Activated CD4-positive, alpha-beta T cell treated with anti-CD3 and anti-CD28 coated beads, Interleukin-2, amount 50 U/mL, for 16 hours (primary cell): ENCODE measurements at regions not wholly inside any gene's neighbourhood (a gene's known extent, or its start where the extent isn't known, plus 50 kb on each side); places are given as distances from the start of the nearest gene placed in this dataset.

Source experiments
- DNase-seq: peaks from one replicate; pipeline ENCODE4 v3.0.0-alpha.2; 2020

GRCh38 chr14:42424501-42424900, 817.8 kb downstream of the LRFN5 start:
- no peak for DNase-seq

- no peak for DNase-seq
Observed at GRCh38 chr14:42421377-42422078, 814.9 kb downstream of the LRFN5 start.

DNA sequence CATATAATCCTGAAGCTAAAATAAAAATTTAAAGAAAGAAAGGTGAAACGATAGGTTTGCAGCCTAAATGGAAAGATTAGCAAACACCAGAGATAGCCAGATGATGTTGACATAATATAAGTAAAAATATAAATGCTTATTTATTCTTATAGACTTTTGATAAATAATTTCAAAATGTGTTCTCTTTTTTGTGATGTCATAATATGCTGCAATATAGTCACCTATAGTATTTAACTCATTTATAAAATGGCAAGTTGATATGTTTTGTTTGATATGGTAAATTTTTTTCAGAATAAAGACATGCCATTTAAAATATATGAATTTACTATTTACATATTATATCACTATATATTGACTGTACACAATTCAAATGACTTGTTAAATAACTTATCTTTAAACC, 813.4 kb downstream of the LRFN5 start:
- DNase-seq, result no peak

DNA sequence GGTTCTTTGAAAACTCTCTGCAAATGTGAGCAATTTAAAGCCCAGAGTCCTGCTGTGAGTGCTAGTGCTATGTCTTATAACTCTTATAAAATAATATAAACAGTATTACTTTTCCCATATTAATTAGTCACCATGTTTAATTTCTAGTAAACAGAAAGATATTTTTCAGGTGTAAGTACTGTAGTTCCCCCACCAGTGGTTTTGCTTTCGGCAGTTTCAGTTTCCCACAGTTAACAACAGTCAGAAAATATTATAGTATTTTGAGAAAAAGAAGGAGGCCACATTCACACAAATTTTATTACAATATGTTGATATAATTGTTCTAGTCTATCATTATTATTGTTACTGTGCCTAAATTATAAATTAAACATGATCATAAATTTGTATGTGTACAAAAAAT, 800.5 kb downstream of the LRFN5 start:
- DNase-seq, result no peak

GRCh38 chr14:42391146-42391834, 784.6 kb downstream of the LRFN5 start:
- DNase-seq, result no peak

GRCh38 chr14:42378880-42379279, 772.2 kb downstream of the LRFN5 start:
- no peak for DNase-seq

DNA sequence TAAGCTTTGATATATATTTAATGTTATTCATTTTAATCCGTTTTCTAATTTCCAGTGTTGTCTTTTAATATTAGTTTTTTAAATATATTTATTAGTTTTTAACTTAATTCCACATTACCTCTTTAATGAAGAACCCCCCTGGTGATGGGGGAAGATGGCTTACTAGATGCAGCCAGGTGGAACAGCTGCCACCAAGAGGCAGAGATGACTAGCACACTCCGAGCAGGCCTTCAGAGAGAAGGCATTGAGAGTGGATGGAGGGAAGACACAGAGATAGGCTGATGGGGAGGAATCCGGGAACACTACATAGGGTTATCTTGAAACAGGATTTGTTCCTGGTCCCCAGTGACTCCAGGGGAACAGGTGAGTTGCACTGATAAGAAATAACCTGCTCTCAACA, 771.6 kb downstream of the LRFN5 start:
- DNase-seq, result no peak

- DNase-seq, result no peak
Observed at GRCh38 chr14:42374332-42374731, 767.7 kb downstream of the LRFN5 start.

- DNase-seq, result no peak
Observed at GRCh38 chr14:42370056-42370455, 763.4 kb downstream of the LRFN5 start.

DNA sequence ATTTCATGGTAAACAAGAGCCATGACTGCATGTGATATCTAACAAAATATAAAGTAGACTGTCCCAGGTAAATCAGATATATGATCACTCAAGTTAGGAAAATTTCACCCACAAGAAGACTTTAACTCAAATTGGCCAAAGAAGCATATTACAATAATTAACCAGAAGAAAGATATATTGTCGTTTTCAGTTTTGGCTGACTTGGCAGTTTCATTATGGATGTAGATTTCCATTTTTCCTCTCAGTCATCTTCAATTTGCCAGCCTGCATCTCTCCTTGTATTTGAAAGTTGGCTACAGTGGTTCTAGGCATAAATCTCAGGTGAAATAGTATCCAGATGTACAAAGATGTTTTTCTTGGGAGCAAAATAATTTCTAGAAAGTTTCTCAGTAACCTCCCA, 761.6 kb downstream of the LRFN5 start:
- DNase-seq, result no peak

- DNase-seq, result no peak
Observed at GRCh38 chr14:42353315-42353714, 746.6 kb downstream of the LRFN5 start.

DNA sequence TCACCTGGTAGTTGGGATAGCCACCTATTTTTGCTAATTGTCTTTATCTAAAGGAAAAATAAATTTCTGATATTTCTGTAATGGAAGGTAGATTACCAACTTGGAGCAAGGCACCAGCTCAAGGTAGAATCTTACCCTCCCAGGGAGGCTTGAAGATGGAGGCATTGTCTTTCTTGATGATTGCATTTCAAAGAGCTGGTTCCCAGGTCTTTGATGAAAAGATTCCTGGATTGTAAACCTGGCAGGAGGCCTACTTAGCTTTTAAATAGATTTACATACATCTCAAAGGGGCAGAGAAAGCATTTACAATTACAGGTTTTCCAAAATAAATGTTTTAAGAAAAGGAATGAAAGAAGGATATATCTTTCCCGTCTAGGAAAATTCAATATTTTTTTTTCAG, 729.2 kb downstream of the LRFN5 start:
- DNase-seq, result no peak

DNA sequence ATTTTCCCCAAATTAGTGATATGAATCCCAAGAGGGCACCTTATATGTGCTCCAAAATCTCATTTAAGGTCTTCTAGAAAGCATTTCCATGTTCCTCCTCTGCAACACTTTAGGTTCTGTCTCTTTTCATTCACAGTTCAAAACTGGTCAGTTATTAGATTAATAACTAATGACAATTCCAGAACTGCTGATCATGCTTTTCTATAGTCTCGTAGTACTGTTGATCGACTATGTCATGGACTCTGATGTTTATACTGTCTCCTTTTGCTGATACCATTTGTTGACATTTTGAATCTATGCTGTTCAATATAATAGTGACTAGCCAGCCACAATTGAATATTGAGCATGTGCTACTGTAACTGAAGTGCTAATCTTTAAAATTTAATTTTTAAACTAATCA, 728.3 kb downstream of the LRFN5 start:
- no peak for DNase-seq

DNA sequence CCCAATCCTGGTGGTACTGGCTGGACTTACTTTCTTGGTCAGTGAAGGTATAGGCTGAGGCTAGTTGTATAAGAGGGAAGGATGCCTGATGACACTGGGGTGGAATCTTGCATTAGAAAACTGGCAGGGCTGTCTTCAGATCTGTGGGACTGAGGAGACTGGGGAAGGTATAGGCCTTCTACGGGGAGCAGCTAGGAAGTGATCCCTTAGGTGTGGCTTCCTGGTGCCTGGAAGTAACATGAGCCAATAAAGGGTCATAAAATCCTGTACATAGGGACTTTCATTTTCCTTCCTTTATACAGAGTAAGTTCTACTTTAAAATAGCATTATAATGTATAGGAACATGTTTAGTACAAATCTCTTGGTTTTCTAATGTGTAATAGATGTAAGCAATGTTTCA, 716.8 kb downstream of the LRFN5 start:
- DNase-seq, result no peak

DNA sequence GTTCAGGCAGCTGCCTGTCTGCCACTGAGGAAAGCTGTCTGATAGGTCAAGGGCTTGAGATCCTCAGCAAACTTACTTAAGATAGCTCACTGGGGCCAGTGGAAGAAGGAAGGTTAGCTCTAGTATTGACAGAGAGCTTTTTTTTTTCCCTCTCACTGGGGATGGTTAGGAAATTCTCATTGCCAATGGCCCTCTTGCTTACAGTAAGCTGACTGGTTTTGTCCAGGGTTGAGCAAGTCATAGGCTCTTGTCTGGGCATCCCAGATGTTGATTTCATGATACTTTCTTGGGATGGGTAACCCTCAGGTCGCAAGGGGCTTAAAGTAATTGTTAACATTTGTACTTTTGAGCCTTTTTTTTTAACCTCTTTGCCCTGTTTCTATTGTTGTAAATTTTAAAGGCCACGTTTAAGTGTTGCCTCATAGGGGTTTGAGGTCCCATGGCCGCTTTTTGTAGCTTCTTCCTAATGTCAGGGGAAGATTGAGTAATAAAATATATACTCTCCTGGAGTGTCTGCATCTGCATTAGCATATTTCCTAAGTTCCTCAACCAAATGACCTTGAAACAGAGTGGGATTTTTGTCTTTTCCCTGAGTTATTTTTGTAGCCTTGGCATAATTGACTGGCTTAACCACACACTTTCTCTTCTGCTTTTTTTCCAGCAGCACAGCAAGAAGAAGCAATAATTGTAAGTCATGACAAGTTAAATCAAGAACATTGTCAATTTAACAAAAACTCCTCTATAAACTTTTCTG, 716.0 kb downstream of the LRFN5 start:
- no peak for DNase-seq

- DNase-seq, result no peak
Observed at GRCh38 chr14:42319996-42320395, 713.3 kb downstream of the LRFN5 start.

DNA sequence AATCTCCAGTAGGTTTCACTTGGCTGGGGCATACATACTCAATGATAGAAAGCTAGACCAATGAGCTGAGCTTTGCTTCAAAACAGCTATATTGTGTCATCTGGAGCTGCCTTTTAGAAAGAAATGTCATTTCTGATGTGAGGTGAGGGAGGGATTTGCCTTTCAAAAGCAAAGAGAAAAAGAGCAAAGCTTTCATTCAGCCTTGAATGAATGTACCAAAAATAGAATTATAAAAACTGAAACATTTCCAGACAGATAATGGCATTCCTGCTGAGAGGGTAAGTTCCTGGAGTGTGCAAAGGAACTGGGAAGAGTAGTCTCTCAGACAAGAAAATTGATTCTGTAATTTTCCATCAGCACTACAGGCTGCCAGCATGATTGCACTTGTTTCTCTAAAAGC, 710.0 kb downstream of the LRFN5 start:
- no peak for DNase-seq

DNA sequence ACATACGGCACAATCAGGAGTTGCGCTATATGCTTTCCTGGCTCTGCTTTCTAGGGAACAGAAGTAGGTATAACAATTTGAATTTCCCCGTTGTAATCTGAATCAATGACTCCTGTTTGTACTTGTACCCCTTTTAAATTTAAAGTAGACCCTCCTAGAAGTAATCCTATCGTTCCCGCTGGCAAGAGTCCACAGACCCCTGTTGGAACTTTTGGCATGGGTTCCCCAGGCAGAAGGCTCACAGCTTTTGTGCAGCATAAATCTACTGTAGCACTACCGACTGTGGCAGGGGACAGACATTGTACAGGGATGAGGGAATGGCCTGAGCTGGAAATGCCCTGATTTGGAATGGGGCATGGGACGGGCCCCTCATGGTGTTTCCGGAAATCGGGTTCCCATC, 705.2 kb downstream of the LRFN5 start:
- no peak for DNase-seq

DNA sequence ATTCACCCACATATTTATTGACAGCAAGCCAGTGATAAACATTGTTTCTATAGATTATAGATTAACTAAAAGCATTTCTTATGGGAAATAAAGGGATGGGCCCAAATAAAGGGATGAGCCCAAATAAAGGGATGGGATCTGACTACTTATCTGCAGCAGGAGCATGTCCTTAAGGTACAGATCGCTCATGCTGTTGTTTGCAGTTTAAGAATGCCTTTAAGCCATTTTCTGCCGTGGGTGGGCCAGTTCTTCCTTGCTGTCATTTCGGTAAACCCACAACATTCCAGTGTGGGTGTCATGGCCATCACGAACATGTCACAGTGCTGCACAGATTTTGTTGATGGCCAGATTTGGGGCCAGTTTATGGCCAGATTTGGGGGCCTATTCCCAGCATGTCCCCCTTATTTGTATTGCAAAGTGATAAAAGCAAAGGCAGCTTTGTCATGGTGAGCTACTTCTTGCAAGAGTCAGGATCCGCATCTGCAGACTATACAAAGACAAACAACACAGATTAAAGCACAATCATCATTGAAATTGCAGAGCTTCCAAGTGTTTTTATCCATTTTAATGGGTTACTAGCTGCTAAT, 700.7 kb downstream of the LRFN5 start:
- no peak for DNase-seq

GRCh38 chr14:42299692-42300091, 693.0 kb downstream of the LRFN5 start:
- DNase-seq, result no peak

DNA sequence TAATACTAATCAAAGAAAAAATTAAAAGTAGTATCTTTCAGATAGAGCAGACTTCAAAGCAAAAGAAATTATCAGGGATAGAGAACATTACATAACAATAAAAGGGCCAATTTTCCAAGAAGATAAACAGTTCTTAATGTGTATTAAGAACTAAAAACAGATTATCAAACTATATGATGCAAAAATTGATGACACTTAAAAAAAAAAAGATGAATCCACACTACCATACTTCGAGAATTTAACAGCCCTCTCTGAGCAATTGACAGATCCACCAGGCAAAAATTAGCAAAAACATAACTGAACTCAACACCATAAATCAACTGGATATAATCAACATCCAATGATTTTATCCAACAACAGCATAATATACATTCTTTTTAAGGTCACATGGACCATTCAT, 686.5 kb downstream of the LRFN5 start:
- no peak for DNase-seq

GRCh38 chr14:42277840-42278239, 671.2 kb downstream of the LRFN5 start:
- DNase-seq, result no peak

- no peak for DNase-seq
Observed at GRCh38 chr14:42269234-42269633, 662.6 kb downstream of the LRFN5 start.

- no peak for DNase-seq
Observed at GRCh38 chr14:42248131-42248530, 641.5 kb downstream of the LRFN5 start.
